ENCODE measurements at regions not wholly inside any gene's neighbourhood (a gene's known extent, or its start where the extent isn't known, plus 50 kb on each side); places are given as distances from the start of the nearest gene placed in this dataset.
"Not testable (repeated sequence)": the region's sequence is repeated elsewhere in the genome, so short reads cannot be mapped to it uniquely, and the experiment has no call there.

DNA sequence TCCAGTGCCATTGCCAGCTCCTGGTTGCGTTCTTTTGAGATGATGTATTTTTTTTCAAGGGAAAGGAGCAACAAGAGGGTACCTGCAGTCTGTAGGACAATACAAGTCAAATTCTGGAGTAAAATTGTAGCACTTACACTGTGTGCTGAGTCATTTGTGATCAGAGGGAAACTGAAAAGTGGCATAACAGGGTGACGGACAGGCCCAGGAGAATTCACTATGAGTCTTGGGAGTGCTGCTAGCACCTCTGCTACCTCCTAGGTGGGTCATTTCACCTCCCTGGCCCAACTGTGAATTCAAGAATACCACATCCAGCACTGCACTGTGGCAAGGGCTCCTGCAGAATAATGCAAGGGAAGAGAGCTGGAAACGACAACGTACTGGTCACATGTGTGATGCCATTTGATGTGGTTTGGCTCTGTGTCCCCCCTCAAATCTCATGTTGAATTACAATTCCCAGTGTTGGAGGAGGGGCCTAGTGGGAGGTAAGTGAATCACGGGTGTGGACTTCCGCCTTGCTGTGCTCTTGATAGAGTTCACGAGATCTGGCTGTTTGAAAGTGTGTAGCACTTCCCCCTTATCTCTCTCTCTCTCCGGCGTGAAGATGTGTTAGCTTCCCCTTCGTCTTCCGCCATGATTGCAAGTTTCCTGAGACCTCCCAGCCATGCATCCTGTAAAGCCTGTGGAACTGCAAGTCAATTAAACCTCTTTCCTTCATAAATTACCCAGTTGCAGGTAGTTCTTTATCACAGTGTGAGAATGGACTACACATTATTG lies 261.0 kb downstream of the BCL2L11 start:
- H3K9ac ChIP-seq (ENCODE audit: low read depth, low read length); H3K4me1 ChIP-seq (ENCODE audit: control insufficient read depth, insufficient read depth, low read length); H3K4me3 ChIP-seq (ENCODE audit: low read depth, low read length); H3K27me3 ChIP-seq (ENCODE audit: control insufficient read depth, insufficient read depth, low read length); H3K36me3 ChIP-seq (ENCODE audit: control insufficient read depth, insufficient read depth, low read length); H3K9me3 ChIP-seq (ENCODE audit: control insufficient read depth, insufficient read depth, low read length): not testable (repeated sequence)

DNA sequence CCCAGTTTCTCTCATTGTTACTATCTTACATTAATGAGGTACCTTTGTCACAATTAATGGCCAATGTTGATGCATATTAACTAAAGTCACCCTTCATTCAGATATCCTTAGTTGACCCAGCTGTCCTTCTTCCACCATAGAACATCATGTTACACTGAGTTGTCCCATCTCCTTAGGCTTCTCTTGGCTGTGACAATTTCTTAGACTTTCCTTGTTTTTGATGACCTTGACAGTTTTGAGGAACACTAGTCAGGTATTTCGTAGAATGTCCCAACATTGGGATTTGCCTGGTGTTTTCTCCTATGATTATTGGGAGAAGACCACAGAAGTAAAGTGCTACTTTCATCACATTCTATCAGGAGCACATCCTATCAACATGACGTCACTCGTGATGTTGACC lies 261.8 kb downstream of the BCL2L11 start:
- not testable (repeated sequence) for H3K9me3 ChIP-seq (ENCODE audit: control insufficient read depth, insufficient read depth, low read length); H3K36me3 ChIP-seq (ENCODE audit: control insufficient read depth, insufficient read depth, low read length); H3K27me3 ChIP-seq (ENCODE audit: control insufficient read depth, insufficient read depth, low read length); H3K4me3 ChIP-seq (ENCODE audit: low read depth, low read length); H3K4me1 ChIP-seq (ENCODE audit: control insufficient read depth, insufficient read depth, low read length); H3K9ac ChIP-seq (ENCODE audit: low read depth, low read length)

DNA sequence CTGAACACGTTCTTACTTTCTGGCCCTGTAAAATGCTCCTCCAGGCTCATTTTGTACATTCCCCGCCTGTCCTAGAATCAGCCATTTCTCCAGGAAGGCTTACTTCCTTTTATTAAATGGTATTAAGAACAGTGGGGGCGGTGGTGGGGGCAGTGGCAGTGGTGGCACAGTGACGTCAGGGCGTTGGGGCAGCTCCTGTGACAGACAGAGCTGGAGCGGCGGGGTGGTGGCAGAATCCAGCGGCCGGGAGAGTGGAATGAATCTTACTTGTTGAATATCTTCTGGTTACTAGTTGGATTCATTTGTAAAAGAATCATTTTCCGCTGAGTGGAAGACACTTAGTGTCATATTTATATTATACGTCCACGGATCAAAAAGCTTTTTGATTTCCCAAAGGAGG lies 262.6 kb downstream of the BCL2L11 start:
- not testable (repeated sequence) for H3K4me1 ChIP-seq (ENCODE audit: control insufficient read depth, insufficient read depth, low read length); H3K27me3 ChIP-seq (ENCODE audit: control insufficient read depth, insufficient read depth, low read length); H3K9me3 ChIP-seq (ENCODE audit: control insufficient read depth, insufficient read depth, low read length); H3K9ac ChIP-seq (ENCODE audit: low read depth, low read length); H3K36me3 ChIP-seq (ENCODE audit: control insufficient read depth, insufficient read depth, low read length); H3K4me3 ChIP-seq (ENCODE audit: low read depth, low read length)

DNA sequence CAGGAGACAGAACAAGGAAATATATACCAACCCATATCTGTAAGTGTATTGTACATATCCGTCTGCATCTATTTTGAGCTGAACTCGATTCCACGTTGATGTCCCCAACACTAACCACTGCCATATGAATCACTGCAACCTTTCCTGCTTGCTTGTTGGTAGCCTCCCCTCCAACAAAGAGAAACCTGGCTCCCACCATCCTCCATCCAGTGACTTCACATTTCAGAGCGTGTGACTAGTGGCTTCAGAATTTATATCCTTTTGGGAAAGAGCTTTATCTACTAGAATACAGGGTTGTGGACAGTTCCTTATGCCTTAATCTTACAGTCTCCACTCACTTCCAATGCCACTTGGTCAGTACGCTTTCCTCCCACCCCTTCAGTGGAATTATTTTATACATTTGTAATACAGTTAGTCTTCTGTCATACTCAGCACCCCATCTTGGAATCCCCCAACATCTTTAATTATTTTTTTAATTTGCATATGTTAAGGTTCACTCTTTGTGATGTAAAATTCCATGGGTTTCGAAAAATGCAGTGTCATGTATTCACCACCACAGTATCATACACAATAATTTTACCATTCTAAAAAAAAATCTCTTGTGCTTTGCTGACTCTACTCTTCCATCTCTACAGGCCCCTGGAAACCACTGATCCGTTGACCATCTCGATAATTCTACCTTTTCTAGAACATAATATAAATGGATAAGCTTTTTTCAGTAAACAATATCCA lies 264.7 kb downstream of the BCL2L11 start:
- not testable (repeated sequence) for H3K4me3 ChIP-seq (ENCODE audit: low read depth, low read length); H3K36me3 ChIP-seq (ENCODE audit: control insufficient read depth, insufficient read depth, low read length); H3K27me3 ChIP-seq (ENCODE audit: control insufficient read depth, insufficient read depth, low read length); H3K9ac ChIP-seq (ENCODE audit: low read depth, low read length); H3K4me1 ChIP-seq (ENCODE audit: control insufficient read depth, insufficient read depth, low read length); H3K9me3 ChIP-seq (ENCODE audit: control insufficient read depth, insufficient read depth, low read length)

DNA sequence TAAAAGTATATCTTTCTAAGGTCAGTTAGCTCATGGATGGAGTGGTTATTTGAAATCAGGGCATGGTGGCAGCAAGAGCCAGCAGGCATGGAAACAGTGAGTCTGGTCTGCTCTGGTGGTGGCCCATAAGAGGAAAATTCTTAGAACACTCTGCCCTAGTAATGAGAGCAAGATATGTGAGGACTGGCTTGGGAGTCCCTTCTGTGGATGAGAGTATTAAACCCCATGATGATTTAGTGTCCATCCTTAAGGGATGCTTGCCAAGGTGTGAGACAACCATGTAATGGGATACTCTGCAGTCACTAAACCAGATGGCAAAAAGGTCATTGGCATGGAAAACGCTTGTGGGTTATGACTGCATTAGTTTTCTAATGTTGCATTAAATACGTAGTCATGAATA lies 269.9 kb downstream of the BCL2L11 start:
- not testable (repeated sequence) for H3K9ac ChIP-seq (ENCODE audit: low read depth, low read length); H3K9me3 ChIP-seq (ENCODE audit: control insufficient read depth, insufficient read depth, low read length)

DNA sequence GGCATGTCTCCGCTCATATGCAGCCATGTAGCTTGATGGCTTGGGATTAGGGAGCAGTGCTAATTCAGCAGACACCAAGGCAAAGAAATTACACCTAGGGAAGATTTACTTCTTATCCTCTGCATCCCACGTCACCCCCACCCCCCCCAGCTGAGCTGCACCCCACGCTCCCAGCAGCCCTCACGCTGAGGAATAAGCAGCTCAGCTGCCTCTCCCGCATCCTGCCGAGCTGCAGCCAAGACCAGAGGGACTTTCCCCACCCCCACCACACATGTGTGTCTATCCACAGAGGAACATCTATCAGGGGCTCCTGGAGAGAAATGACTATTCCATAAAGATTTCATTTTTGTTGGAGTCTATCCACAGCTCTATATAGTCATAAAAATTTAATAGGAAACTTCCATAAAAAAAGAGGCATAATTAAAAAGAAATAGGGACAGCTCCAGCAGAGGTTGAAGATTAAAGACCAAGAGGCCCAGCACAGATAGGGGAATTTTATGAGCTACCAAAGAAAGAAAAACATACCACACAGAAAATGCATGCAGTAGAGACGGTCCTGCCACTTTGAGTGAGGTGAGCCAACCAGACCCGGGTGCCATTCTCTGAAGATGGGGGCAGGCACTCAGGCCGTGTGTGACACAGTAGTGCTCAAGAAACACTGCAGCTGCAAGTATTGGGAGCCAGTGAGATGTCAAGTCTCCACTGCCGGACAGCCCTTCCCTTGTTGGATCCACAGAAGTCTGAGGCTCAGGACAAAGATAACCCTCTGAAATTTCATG lies 274.8 kb downstream of the BCL2L11 start:
- H3K4me1 ChIP-seq (ENCODE audit: control insufficient read depth, insufficient read depth, low read length); H3K9ac ChIP-seq (ENCODE audit: low read depth, low read length); H3K27me3 ChIP-seq (ENCODE audit: control insufficient read depth, insufficient read depth, low read length); H3K36me3 ChIP-seq (ENCODE audit: control insufficient read depth, insufficient read depth, low read length); H3K9me3 ChIP-seq (ENCODE audit: control insufficient read depth, insufficient read depth, low read length); H3K4me3 ChIP-seq (ENCODE audit: low read depth, low read length): not testable (repeated sequence)

More for the DNA sequence above, 269.9 kb downstream of the BCL2L11 start:
- H3K36me3 ChIP-seq (ENCODE audit: control insufficient read depth, insufficient read depth, low read length); H3K4me1 ChIP-seq (ENCODE audit: control insufficient read depth, insufficient read depth, low read length); H3K27me3 ChIP-seq (ENCODE audit: control insufficient read depth, insufficient read depth, low read length); H3K4me3 ChIP-seq (ENCODE audit: low read depth, low read length): not testable (repeated sequence)

DNA sequence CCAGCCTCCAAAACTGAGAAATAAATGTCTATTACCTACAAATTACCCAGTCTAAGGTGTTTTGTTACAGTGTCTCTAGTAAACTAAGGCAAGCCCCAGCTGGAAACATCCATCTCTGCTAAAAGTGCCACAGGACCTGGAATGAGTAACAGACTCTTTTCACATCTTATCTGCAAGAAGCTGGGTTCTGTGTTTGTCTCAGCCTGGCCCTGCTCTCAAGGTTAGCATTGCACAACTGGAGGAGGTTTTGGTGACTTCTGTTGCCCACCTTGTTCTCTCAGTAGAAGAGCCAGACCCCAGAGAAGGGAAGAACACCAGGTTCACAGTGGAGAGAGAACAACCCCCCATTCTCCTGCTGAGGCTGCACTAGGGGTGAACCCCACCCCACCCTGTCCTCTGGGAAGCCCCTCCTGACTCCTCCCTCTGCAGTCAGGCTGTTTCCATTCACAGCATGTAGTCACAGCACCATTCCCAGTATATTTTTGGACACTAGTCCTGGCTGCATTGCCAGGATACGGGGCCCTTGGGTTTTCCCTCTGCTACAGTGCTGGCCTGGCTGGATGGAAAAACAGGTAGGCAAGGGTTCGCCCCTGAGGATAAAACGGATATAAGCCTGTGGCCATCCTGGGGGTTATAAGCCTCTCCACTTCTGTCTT lies 280.0 kb downstream of the BCL2L11 start:
- not testable (repeated sequence) for H3K4me3 ChIP-seq (ENCODE audit: low read depth, low read length); H3K27me3 ChIP-seq (ENCODE audit: control insufficient read depth, insufficient read depth, low read length); H3K9me3 ChIP-seq (ENCODE audit: control insufficient read depth, insufficient read depth, low read length); H3K9ac ChIP-seq (ENCODE audit: low read depth, low read length); H3K4me1 ChIP-seq (ENCODE audit: control insufficient read depth, insufficient read depth, low read length); H3K36me3 ChIP-seq (ENCODE audit: control insufficient read depth, insufficient read depth, low read length)

DNA sequence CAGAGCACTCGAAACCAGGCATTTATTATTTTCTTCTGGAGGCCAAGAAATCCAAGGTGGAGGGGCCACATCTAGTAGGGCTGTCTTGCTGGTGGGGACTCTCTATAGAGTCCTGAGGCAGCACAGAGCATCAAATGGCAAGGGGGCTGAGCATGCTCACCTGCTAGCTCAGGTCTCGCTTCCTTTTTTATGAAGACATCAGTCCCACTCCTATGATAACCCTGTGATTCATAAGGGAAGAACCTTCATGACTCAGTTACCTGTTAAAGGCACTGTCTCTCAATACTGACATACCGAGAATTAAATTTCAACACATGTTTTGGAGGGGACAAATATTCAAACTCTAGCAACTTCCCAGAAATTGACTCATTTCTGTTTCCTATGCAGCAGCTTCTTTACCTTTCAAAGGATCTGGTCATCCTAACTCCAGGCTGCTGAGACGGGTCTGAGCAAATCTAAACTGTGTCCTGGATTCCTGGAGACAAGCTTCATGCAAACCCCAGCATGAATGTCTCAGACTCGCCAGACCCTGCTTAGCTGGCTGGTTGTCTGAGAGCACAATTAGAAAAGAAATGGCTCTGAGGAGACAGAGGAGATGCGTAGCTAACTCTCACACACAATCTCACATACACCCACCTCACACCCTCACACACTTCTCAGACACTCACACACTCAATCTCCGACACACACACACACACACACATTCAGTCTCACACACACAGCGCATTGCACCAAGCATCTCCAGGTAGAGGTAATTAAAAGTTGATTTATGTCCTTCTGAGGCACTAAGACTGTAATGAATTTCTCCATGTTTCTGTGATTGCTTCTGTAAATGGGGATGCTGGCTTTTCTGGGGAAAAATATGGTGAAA lies 280.8 kb downstream of the BCL2L11 start:
- not testable (repeated sequence) for H3K36me3 ChIP-seq (ENCODE audit: control insufficient read depth, insufficient read depth, low read length); H3K4me1 ChIP-seq (ENCODE audit: control insufficient read depth, insufficient read depth, low read length); H3K9ac ChIP-seq (ENCODE audit: low read depth, low read length); H3K27me3 ChIP-seq (ENCODE audit: control insufficient read depth, insufficient read depth, low read length); H3K9me3 ChIP-seq (ENCODE audit: control insufficient read depth, insufficient read depth, low read length); H3K4me3 ChIP-seq (ENCODE audit: low read depth, low read length)

- not testable (repeated sequence) for H3K9me3 ChIP-seq (ENCODE audit: control insufficient read depth, insufficient read depth, low read length); H3K36me3 ChIP-seq (ENCODE audit: control insufficient read depth, insufficient read depth, low read length); H3K27me3 ChIP-seq (ENCODE audit: control insufficient read depth, insufficient read depth, low read length); H3K4me3 ChIP-seq (ENCODE audit: low read depth, low read length); H3K9ac ChIP-seq (ENCODE audit: low read depth, low read length); H3K4me1 ChIP-seq (ENCODE audit: control insufficient read depth, insufficient read depth, low read length)
These were observed 281.7 kb downstream of the BCL2L11 start for GRCh38 chr2:111402450-111402849.

GRCh38 chr2:111403287-111403686 lies 282.6 kb downstream of the BCL2L11 start:
- not testable (repeated sequence) for H3K27me3 ChIP-seq (ENCODE audit: control insufficient read depth, insufficient read depth, low read length); H3K9me3 ChIP-seq (ENCODE audit: control insufficient read depth, insufficient read depth, low read length); H3K9ac ChIP-seq (ENCODE audit: low read depth, low read length); H3K36me3 ChIP-seq (ENCODE audit: control insufficient read depth, insufficient read depth, low read length); H3K4me1 ChIP-seq (ENCODE audit: control insufficient read depth, insufficient read depth, low read length); H3K4me3 ChIP-seq (ENCODE audit: low read depth, low read length)

DNA sequence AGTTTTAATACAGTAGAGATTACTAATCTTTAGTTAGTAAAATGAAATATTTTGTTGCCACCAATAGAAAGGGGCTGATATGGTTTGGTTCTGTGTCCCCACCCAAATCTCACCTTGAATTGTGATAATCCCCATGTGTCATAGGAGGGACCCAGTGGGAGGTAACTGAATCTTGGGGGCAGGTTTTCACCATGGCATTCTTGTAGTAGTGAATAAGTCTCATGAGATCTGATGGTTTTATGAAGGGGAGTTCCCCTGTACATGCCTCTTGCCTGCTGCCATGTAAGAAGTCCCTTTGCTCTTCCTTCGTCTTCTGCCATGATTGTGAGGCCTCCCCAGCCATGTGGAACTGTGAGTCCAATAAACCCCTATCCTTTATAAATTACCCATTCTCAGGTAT lies 285.9 kb downstream of the BCL2L11 start:
- H3K9ac ChIP-seq (ENCODE audit: low read depth, low read length); H3K36me3 ChIP-seq (ENCODE audit: control insufficient read depth, insufficient read depth, low read length); H3K27me3 ChIP-seq (ENCODE audit: control insufficient read depth, insufficient read depth, low read length); H3K4me3 ChIP-seq (ENCODE audit: low read depth, low read length); H3K9me3 ChIP-seq (ENCODE audit: control insufficient read depth, insufficient read depth, low read length); H3K4me1 ChIP-seq (ENCODE audit: control insufficient read depth, insufficient read depth, low read length): not testable (repeated sequence)
